OCI-LY1 (cell line): ENCODE measurements at regions not wholly inside any gene's neighbourhood (a gene's known extent, or its start where the extent isn't known, plus 50 kb on each side); places are given as distances from the start of the nearest gene placed in this dataset.
A peak's percentile ranks its signal among the peaks of the same experiment; 100 is the strongest.
"Not testable (repeated sequence)": the region's sequence is repeated elsewhere in the genome, so short reads cannot be mapped to it uniquely, and the experiment has no call there.

Experiments
- H2AFZ ChIP-seq: fragments of 200-600 bp; sonication (generic), shearing (Covaris generic); 2 replicates; pipeline ENCODE4 v1.6.0; 2014; ENCODE audit warnings: antibody characterized with exemption, mild to moderate bottlenecking, low read length
- H3F3A ChIP-seq: fragments of 200-600 bp; sonication (generic), shearing (Covaris generic); 2 replicates; pipeline ENCODE4 v1.6.0; 2014; ENCODE audit warnings: mild to moderate bottlenecking, antibody characterized with exemption, low read length, moderate library complexity; ENCODE audit not compliant: insufficient read depth
- H3K27ac ChIP-seq: fragments of 200-600 bp; sonication (generic); 2 replicates; pipeline ENCODE4 v1.5.1; 2014; ENCODE audit warnings: low read length, mixed run types, mild to moderate bottlenecking, low read depth; ENCODE audit not compliant: poor library complexity, severe bottlenecking
- H3K27me3 ChIP-seq: fragments of 200-600 bp; sonication (generic); 2 replicates; pipeline ENCODE4 v1.6.0; 2014; ENCODE audit warnings: antibody characterized with exemption, mild to moderate bottlenecking, low read length, moderate library complexity; ENCODE audit not compliant: insufficient read depth
- H3K36me3 ChIP-seq: fragments of 200-600 bp; sonication (generic); 2 replicates; pipeline ENCODE4 v1.6.1; 2014; ENCODE audit warnings: mild to moderate bottlenecking, antibody characterized with exemption, low read length, moderate library complexity, mixed read lengths; ENCODE audit not compliant: insufficient read depth
- H3K4me1 ChIP-seq: fragments of 200-600 bp; sonication (generic); 2 replicates; pipeline ENCODE4 v1.5.1; 2014; ENCODE audit warnings: mild to moderate bottlenecking, low read length, moderate library complexity; ENCODE audit not compliant: insufficient read depth, severe bottlenecking
- H3K4me2 ChIP-seq: fragments of 200-600 bp; sonication (generic), shearing (Covaris generic); 2 replicates; pipeline ENCODE4 v1.6.1; 2014; ENCODE audit warnings: low read length
- H3K4me3 ChIP-seq: fragments of 200-600 bp; sonication (generic); 2 replicates; pipeline ENCODE4 v1.5.1; 2014; ENCODE audit warnings: low read length, low read depth, mild to moderate bottlenecking, mixed read lengths; ENCODE audit not compliant: poor library complexity, severe bottlenecking
- H3K79me2 ChIP-seq: fragments of 200-600 bp; shearing (Covaris generic); 2 replicates; pipeline ENCODE4 v1.6.1; 2016; ENCODE audit warnings: mixed run types, low read length, mixed read lengths; ENCODE audit not compliant: insufficient read depth
- H3K9ac ChIP-seq: fragments of 200-600 bp; sonication (generic), shearing (Covaris generic); 2 replicates; pipeline ENCODE4 v1.6.1; 2014; ENCODE audit warnings: mild to moderate bottlenecking, low read length, mixed read lengths
- H3K9me2 ChIP-seq: fragments of 200-600 bp; sonication (generic), shearing (Covaris generic); 2 replicates; pipeline ENCODE4 v1.6.1; 2014; ENCODE audit warnings: low read depth, mild to moderate bottlenecking, low read length, mixed read lengths
- H3K9me3 ChIP-seq: fragments of 200-600 bp; shearing (Covaris generic); 2 replicates; pipeline ENCODE4 v1.6.1; 2014; ENCODE audit warnings: low read length, mixed read lengths
- H4K20me1 ChIP-seq: fragments of 200-600 bp; sonication (generic), shearing (Covaris generic); 2 replicates; pipeline ENCODE4 v1.6.0; 2016; ENCODE audit warnings: mild to moderate bottlenecking, low read length; ENCODE audit not compliant: insufficient read depth
- EZH2 ChIP-seq: fragments of 200-600 bp; sonication (generic), shearing (Covaris generic); IDR thresholded peaks from 2 replicates; pipeline ENCODE4 v1.8.0; 2017; ENCODE audit warnings: borderline replicate concordance, mixed run types, mild to moderate bottlenecking, antibody characterized with exemption, low read length, moderate library complexity, mixed read lengths
- TF ChIP-seq, protein P1 (sequence below): fragments of 200-600 bp; sonication (generic), shearing (Covaris generic); IDR thresholded peaks from 2 replicates; pipeline ENCODE4 v1.5.1; 2017; ENCODE audit warnings: mild to moderate bottlenecking, antibody characterized with exemption, low read length, moderate library complexity, mixed read lengths

- H3K9ac ChIP-seq = peak overlapping the region; percentile 41; the same call in 1 of the 2 replicates
- no peak for TF ChIP-seq EZH2
- TF ChIP-seq, protein P1, sequence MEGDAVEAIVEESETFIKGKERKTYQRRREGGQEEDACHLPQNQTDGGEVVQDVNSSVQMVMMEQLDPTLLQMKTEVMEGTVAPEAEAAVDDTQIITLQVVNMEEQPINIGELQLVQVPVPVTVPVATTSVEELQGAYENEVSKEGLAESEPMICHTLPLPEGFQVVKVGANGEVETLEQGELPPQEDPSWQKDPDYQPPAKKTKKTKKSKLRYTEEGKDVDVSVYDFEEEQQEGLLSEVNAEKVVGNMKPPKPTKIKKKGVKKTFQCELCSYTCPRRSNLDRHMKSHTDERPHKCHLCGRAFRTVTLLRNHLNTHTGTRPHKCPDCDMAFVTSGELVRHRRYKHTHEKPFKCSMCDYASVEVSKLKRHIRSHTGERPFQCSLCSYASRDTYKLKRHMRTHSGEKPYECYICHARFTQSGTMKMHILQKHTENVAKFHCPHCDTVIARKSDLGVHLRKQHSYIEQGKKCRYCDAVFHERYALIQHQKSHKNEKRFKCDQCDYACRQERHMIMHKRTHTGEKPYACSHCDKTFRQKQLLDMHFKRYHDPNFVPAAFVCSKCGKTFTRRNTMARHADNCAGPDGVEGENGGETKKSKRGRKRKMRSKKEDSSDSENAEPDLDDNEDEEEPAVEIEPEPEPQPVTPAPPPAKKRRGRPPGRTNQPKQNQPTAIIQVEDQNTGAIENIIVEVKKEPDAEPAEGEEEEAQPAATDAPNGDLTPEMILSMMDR = no peak
- H3K36me3 ChIP-seq = no peaks in the 10 kb centered on the region
- H3K9me2 ChIP-seq = no peaks in the 10 kb centered on the region
- peak overlapping the region; percentile 89 for H3K27ac ChIP-seq
- no peaks in the 10 kb centered on the region for H3F3A ChIP-seq
- H3K9me3 ChIP-seq = no peaks in the 10 kb centered on the region; the same call in 1 of the 2 replicates
- H3K4me1 ChIP-seq = peaks cover 73% of the 10 kb centered on the region
- H3K4me2 ChIP-seq = peak overlapping the region; percentile 61
- H3K4me3 ChIP-seq = peak overlapping the region; percentile 41
- H3K79me2 ChIP-seq = no peaks in the 10 kb centered on the region
- H3K27me3 ChIP-seq = no peaks in the 10 kb centered on the region
- peak overlapping the region; percentile 84 for H2AFZ ChIP-seq
- no peaks in the 10 kb centered on the region for H4K20me1 ChIP-seq
These were observed 94.1 kb upstream of the BANK1 start for GRCh38 chr4:101696276-101697010.

GRCh38 chr4:101695176-101695575 is 95.4 kb upstream of the BANK1 start:
- Histone ChIP-seq H3K4me2 (peak overlapping the region; percentile 14; the same call in 1 of the 2 replicates), H3F3A (no peaks in the 10 kb centered on the region), H3K27me3 (no peaks in the 10 kb centered on the region), H3K79me2 (no peaks in the 10 kb centered on the region), H3K27ac (peak overlapping the region; percentile 89), H3K36me3 (no peaks in the 10 kb centered on the region), H3K9me2 (no peaks in the 10 kb centered on the region), H3K4me3 (no peak overlapping the region), H3K9ac (no peak overlapping the region; the same call in 1 of the 2 replicates), H4K20me1 (no peaks in the 10 kb centered on the region), H3K4me1 (peaks cover 71% of the 10 kb centered on the region), H2AFZ (peak overlapping the region; percentile 58; the same call in 1 of the 2 replicates), H3K9me3 (no peaks in the 10 kb centered on the region)
- TF ChIP-seq, protein P1 = no peak
- TF ChIP-seq EZH2 = no peak

DNA sequence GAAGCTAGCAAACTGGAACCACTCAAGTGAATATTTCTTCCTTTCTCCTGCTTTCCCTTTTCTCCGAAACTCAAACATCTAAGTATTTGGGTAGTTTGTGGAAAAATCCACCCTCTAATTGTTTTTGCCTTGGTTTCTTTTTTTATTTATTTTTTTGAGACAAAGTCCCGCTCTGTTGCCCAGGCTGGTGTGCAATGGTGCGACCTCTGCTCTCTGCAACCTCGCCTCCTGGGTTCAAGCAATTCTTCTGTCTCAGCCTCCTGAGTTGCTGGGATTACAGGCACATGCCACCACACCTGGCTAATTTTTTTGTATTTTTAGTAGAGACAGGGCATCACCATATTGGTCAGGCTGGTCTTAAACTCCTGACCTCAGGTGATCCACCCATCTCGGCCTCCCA is 96.1 kb upstream of the BANK1 start:
- not testable (repeated sequence) for H3K4me3 ChIP-seq, H3K27me3 ChIP-seq, H3K9me3 ChIP-seq, H3K36me3 ChIP-seq, H3K79me2 ChIP-seq, H3K9me2 ChIP-seq, H3F3A ChIP-seq, H4K20me1 ChIP-seq, H3K9ac ChIP-seq
- H2AFZ ChIP-seq = peak overlapping the region; percentile 86
- H3K4me1 ChIP-seq = peaks cover 64% of the 10 kb centered on the region
- H3K4me2 ChIP-seq = peak overlapping the region; percentile 44
- H3K27ac ChIP-seq = peak overlapping the region; percentile 89
